SIG-M5 (cell line): ENCODE measurements at regions not wholly inside any gene's neighbourhood (a gene's known extent, or its start where the extent isn't known, plus 50 kb on each side); places are given as distances from the start of the nearest gene placed in this dataset.

Source experiments
- DNase-seq: peaks from one replicate; lab custom pipeline; 2025; lab: John Stamatoyannopoulos, UW

- DNase-seq = no peak
These were observed 863.6 kb upstream of the SALL3 start for GRCh38 chr18:78115896-78116561.

- DNase-seq = no peak
These were observed 856.3 kb upstream of the SALL3 start for GRCh38 chr18:78123144-78123909.

GRCh38 chr18:78123926-78124797, 855.5 kb upstream of the SALL3 start:
- no peak for DNase-seq

GRCh38 chr18:78125206-78125896, 854.3 kb upstream of the SALL3 start:
- no peak for DNase-seq

GRCh38 chr18:78126106-78126505, 853.5 kb upstream of the SALL3 start:
- DNase-seq = no peak

GRCh38 chr18:78126536-78126935, 853.1 kb upstream of the SALL3 start:
- DNase-seq = no peak

- DNase-seq = no peak
These were observed 852.6 kb upstream of the SALL3 start for GRCh38 chr18:78127041-78127440.

- DNase-seq = no peak
These were observed 851.6 kb upstream of the SALL3 start for GRCh38 chr18:78128004-78128403.

GRCh38 chr18:78129260-78129659, 850.4 kb upstream of the SALL3 start:
- DNase-seq = no peak

- DNase-seq = no peak
These were observed 849.1 kb upstream of the SALL3 start for GRCh38 chr18:78130232-78131195.

- no peak for DNase-seq
These were observed 845.9 kb upstream of the SALL3 start for GRCh38 chr18:78133729-78134128.

- DNase-seq = no peak
These were observed 842.6 kb upstream of the SALL3 start for GRCh38 chr18:78136986-78137385.

GRCh38 chr18:78138983-78139496, 840.6 kb upstream of the SALL3 start:
- no peak for DNase-seq

GRCh38 chr18:78140294-78140693, 839.3 kb upstream of the SALL3 start:
- no peak for DNase-seq

GRCh38 chr18:78144669-78145068, 834.9 kb upstream of the SALL3 start:
- no peak for DNase-seq

- no peak for DNase-seq
These were observed 834.5 kb upstream of the SALL3 start for GRCh38 chr18:78145096-78145495.

GRCh38 chr18:78146136-78147085, 833.2 kb upstream of the SALL3 start:
- no peak for DNase-seq

GRCh38 chr18:78150590-78150989, 829.0 kb upstream of the SALL3 start:
- no peak for DNase-seq

GRCh38 chr18:78151234-78151633, 828.4 kb upstream of the SALL3 start:
- no peak for DNase-seq
